ENCODE measurements at regions not wholly inside any gene's neighbourhood (a gene's known extent, or its start where the extent isn't known, plus 50 kb on each side); places are given as distances from the start of the nearest gene placed in this dataset.

- H3K27ac ChIP-seq (ENCODE audit: low read depth in 1 of 2, low read length in 1 of 2), result no peak overlapping the region
- TF ChIP-seq CTCF (IDR thresholded peaks at IDR 0.05; ENCODE audit: control extremely low read depth, extremely low read depth), result no peak
- WGBS, 2 donors, result 89% methylated on average over 32 of the region's 32 CpGs
- DNase-seq (no peak), ATAC-seq (ENCODE audit: insufficient read depth, low FRiP score) (no peak)
- no peak overlapping the region for H3K9ac ChIP-seq (ENCODE audit: insufficient read depth in 1 of 2, low read length in 2 of 2)
- no peaks in the 10 kb centered on the region for H3K36me3 ChIP-seq (ENCODE audit: control insufficient read depth in 4 of 4, insufficient read depth in 4 of 4, low read length in 4 of 4)
- no peak overlapping the region for H3K4me3 ChIP-seq
- H3K27me3 ChIP-seq (ENCODE audit: control insufficient read depth in 3 of 3, insufficient read depth in 3 of 3, low read length in 2 of 3), result no peaks in the 10 kb centered on the region
- H3K9me3 ChIP-seq (ENCODE audit: control insufficient read depth in 4 of 4, insufficient read depth in 3 of 4, low read length in 3 of 4), result peaks cover 0 to 2% (median 0%) of the 10 kb centered on the region in 4 donors
- peaks cover 0 to 13% (median 5%) of the 10 kb centered on the region in 5 donors for H3K4me1 ChIP-seq (ENCODE audit: control insufficient read depth in 5 of 5, insufficient read depth in 5 of 5, low read length in 5 of 5)
Measured at GRCh38 chr13:27014406-27015359, 156.9 kb downstream of the USP12 start.

- no peak overlapping the region for H3K4me3 ChIP-seq
Measured at GRCh38 chr13:27012482-27013197, 159.0 kb downstream of the USP12 start.

GRCh38 chr13:27011661-27012060 lies 159.9 kb downstream of the USP12 start:
- DNase-seq, result no peak
- Histone ChIP-seq H3K9ac (ENCODE audit: insufficient read depth in 1 of 2, low read length in 2 of 2) (no peak overlapping the region), H3K27ac (ENCODE audit: low read depth in 1 of 2, low read length in 1 of 2) (no peak overlapping the region), H3K9me3 (ENCODE audit: control insufficient read depth in 4 of 4, insufficient read depth in 3 of 4, low read length in 3 of 4) (no peaks in the 10 kb centered on the region), H3K36me3 (ENCODE audit: control insufficient read depth in 4 of 4, insufficient read depth in 4 of 4, low read length in 4 of 4) (no peaks in the 10 kb centered on the region), H3K4me1 (ENCODE audit: control insufficient read depth in 5 of 5, insufficient read depth in 5 of 5, low read length in 5 of 5) (peaks cover 0 to 7% (median 0%) of the 10 kb centered on the region in 5 donors), H3K27me3 (ENCODE audit: control insufficient read depth in 3 of 3, insufficient read depth in 3 of 3, low read length in 2 of 3) (no peaks in the 10 kb centered on the region), H3K4me3 (no peak overlapping the region)
- WGBS, 2 donors, result 72 to 83% methylated on average over 5 of the region's 5 CpGs
- TF ChIP-seq CTCF (IDR thresholded peaks at IDR 0.05; ENCODE audit: control extremely low read depth, extremely low read depth), result no peak
- no peak for ATAC-seq (ENCODE audit: insufficient read depth, low FRiP score)

More at GRCh38 chr13:27012482-27013197, 159.0 kb downstream of the USP12 start:
- no peak for TF ChIP-seq CTCF (IDR thresholded peaks at IDR 0.05; ENCODE audit: control extremely low read depth, extremely low read depth)
- H3K27me3 ChIP-seq (ENCODE audit: control insufficient read depth in 3 of 3, insufficient read depth in 3 of 3, low read length in 2 of 3), result no peaks in the 10 kb centered on the region
- no peak overlapping the region for H3K9ac ChIP-seq (ENCODE audit: insufficient read depth in 1 of 2, low read length in 2 of 2)
- no peak for DNase-seq
- no peak overlapping the region for H3K27ac ChIP-seq (ENCODE audit: low read depth in 1 of 2, low read length in 1 of 2)
- ATAC-seq (ENCODE audit: insufficient read depth, low FRiP score), result no peak
- H3K4me1 ChIP-seq (ENCODE audit: control insufficient read depth in 5 of 5, insufficient read depth in 5 of 5, low read length in 5 of 5), result peaks cover 0 to 3% (median 0%) of the 10 kb centered on the region in 5 donors
- no peaks in the 10 kb centered on the region for H3K9me3 ChIP-seq (ENCODE audit: control insufficient read depth in 4 of 4, insufficient read depth in 3 of 4, low read length in 3 of 4)
- WGBS, 2 donors, result 71 to 80% methylated on average over 7 of the region's 7 CpGs
- no peaks in the 10 kb centered on the region for H3K36me3 ChIP-seq (ENCODE audit: control insufficient read depth in 4 of 4, insufficient read depth in 4 of 4, low read length in 4 of 4)

All from lung (tissue), 11 donors.